Liver (tissue), 8 donors: ENCODE measurements at regions not wholly inside any gene's neighbourhood (a gene's known extent, or its start where the extent isn't known, plus 50 kb on each side); places are given as distances from the start of the nearest gene placed in this dataset.
"Not testable (repeated sequence)": the region's sequence is repeated elsewhere in the genome, so short reads cannot be mapped to it uniquely, and the experiment has no call there.

Source experiments
- DNase-seq: peaks from one replicate; pipeline ENCODE4 v3.0.0-alpha.2; 2017; ENCODE audit warnings: low spot score
- H3K27ac ChIP-seq, 2 donors: one replicate each; pipeline ENCODE4 v1.7.0; 2013; ENCODE audit warnings: inconsistent platforms in 2 of 2, low read length in 2 of 2, control low read depth in 1 of 2, low read depth in 1 of 2, mild to moderate bottlenecking in 1 of 2
- H3K27me3 ChIP-seq, 4 donors: one replicate each; pipeline versions ENCODE4 v1.6.1 to v1.7.0; 2013; ENCODE audit warnings: low read length in 3 of 4, inconsistent platforms in 1 of 4, mild to moderate bottlenecking in 1 of 4, moderate library complexity in 1 of 4; ENCODE audit not compliant: control insufficient read depth in 4 of 4, insufficient read depth in 4 of 4
- H3K36me3 ChIP-seq, 4 donors: one replicate each; pipeline versions ENCODE4 v1.6.1 to v1.7.0; 2013; ENCODE audit warnings: low read length in 3 of 4, mild to moderate bottlenecking in 3 of 4, low read depth in 1 of 4, moderate library complexity in 1 of 4; ENCODE audit not compliant: control insufficient read depth in 4 of 4, insufficient read depth in 3 of 4
- H3K4me1 ChIP-seq, 4 donors: one replicate each; pipeline versions ENCODE4 v1.6.1 to v1.7.0; 2013; ENCODE audit warnings: low read length in 3 of 4, mild to moderate bottlenecking in 3 of 4, moderate library complexity in 1 of 4; ENCODE audit not compliant: control insufficient read depth in 4 of 4, insufficient read depth in 4 of 4
- H3K4me3 ChIP-seq, 3 donors: one replicate each; pipeline versions ENCODE4 v1.6.1 to v1.7.0; 2013; ENCODE audit warnings: low read length in 3 of 3, control low read depth in 1 of 3, low read depth in 1 of 3, mild to moderate bottlenecking in 1 of 3
- H3K9ac ChIP-seq, 2 donors: one replicate each; pipeline ENCODE4 v1.7.0; 2013; ENCODE audit warnings: low read length in 2 of 2, mild to moderate bottlenecking in 2 of 2, moderate library complexity in 2 of 2, control low read depth in 1 of 2, low read depth in 1 of 2
- H3K9me3 ChIP-seq, 4 donors: one replicate each; pipeline versions ENCODE4 v1.6.1 to v1.7.0; 2013; ENCODE audit warnings: low read length in 3 of 4; ENCODE audit not compliant: control insufficient read depth in 4 of 4
- ATF3 ChIP-seq: IDR thresholded peaks from 2 replicates; pipeline ENCODE4 v1.6.1; 2016; ENCODE audit warnings: antibody characterized with exemption
- CTCF ChIP-seq: fragments of 150-350 bp; IDR thresholded peaks from 2 replicates; pipeline ENCODE4 v1.5.1; 2017; ENCODE audit warnings: improper control_type of control experiment, low read depth, low read length; ENCODE audit not compliant: missing input control
- EGR1 ChIP-seq, 2 donors: IDR thresholded peaks; 2 replicates each; pipeline ENCODE4 v1.6.1; 2016 to 2018; ENCODE audit warnings: antibody characterized with exemption in 2 of 2, low read depth in 2 of 2
- FOXA2 ChIP-seq: IDR thresholded peaks from 2 replicates; pipeline ENCODE4 v1.6.1; 2016; ENCODE audit warnings: antibody characterized with exemption
- GABPA ChIP-seq, 2 donors: IDR thresholded peaks in 1 of 2; conservative IDR thresholded peaks in 1 of 2; 2 replicates each; pipeline ENCODE4 v1.6.1; 2016; ENCODE audit warnings: antibody characterized with exemption in 2 of 2, mild to moderate bottlenecking in 1 of 2, moderate library complexity in 1 of 2
- HNF4A ChIP-seq, 2 donors: conservative IDR thresholded peaks; 2 replicates each; pipeline ENCODE4 v1.6.1; 2016; ENCODE audit warnings: antibody characterized with exemption in 2 of 2, mild to moderate bottlenecking in 2 of 2
- JUND ChIP-seq, 2 donors: IDR thresholded peaks; 2 replicates each; pipeline ENCODE4 v1.6.1; 2016; ENCODE audit warnings: antibody characterized with exemption in 2 of 2
- MAX ChIP-seq: IDR thresholded peaks from 2 replicates; pipeline ENCODE4 v1.6.1; 2016; ENCODE audit warnings: antibody characterized with exemption
- NR2F2 ChIP-seq: IDR thresholded peaks from 2 replicates; pipeline ENCODE4 v1.6.1; 2016; ENCODE audit warnings: antibody characterized with exemption
- REST ChIP-seq: IDR thresholded peaks from 2 replicates; pipeline ENCODE4 v1.6.1; 2016; ENCODE audit warnings: antibody characterized with exemption, mild to moderate bottlenecking
- RXRA ChIP-seq, 2 donors: IDR thresholded peaks; 2 replicates each; pipeline ENCODE4 v1.6.1; 2017 to 2018; ENCODE audit warnings: antibody characterized with exemption in 2 of 2, mild to moderate bottlenecking in 1 of 2
- SP1 ChIP-seq: IDR thresholded peaks from 2 replicates; pipeline ENCODE4 v1.6.1; 2018; ENCODE audit warnings: antibody characterized with exemption, mild to moderate bottlenecking
- TAF1 ChIP-seq: conservative IDR thresholded peaks from 2 replicates; pipeline ENCODE4 v1.6.1; 2016; ENCODE audit warnings: antibody characterized with exemption, mild to moderate bottlenecking
- YY1 ChIP-seq: IDR thresholded peaks from 2 replicates; pipeline ENCODE4 v1.6.1; 2016; ENCODE audit warnings: antibody characterized with exemption, mild to moderate bottlenecking
- ZBTB33 ChIP-seq: IDR thresholded peaks from 2 replicates; pipeline ENCODE4 v1.6.1; 2016; ENCODE audit warnings: antibody characterized with exemption
- WGBS: extraction: QIAGEN DNeasy Blood & Tissue Kit; methylation state at CpG from one replicate; pipeline ENCODE4 v1.1.7; 2013; 5-methylcytosine and 5-hydroxymethylcytosine counted together
- donor health status: healthy.
- donor health status: healthy.
- donor health status: healthy.
- donor health status: healthy.
- donor health status: healthy.

- no peak for DNase-seq
- Histone ChIP-seq H3K4me3 (no peak overlapping the region), H3K27me3 (no peaks in the 10 kb centered on the region), H3K4me1 (no peaks in the 10 kb centered on the region), H3K36me3 (no peaks in the 10 kb centered on the region), H3K9me3 (peaks cover 0 to 8% (median 0%) of the 10 kb centered on the region in 4 donors), H3K27ac (no peak overlapping the region), H3K9ac (no peak overlapping the region)
- TF ChIP-seq NR2F2 (no peak), RXRA (IDR thresholded peaks at IDR 0.05) (no peak), FOXA2 (no peak), ATF3 (no peak), GABPA (IDR thresholded peaks at IDR 0.05 in 1 of 2, conservative IDR thresholded peaks at IDR 0.05 in 1 of 2) (no peak)
- 94% methylated on average over 1 of the region's 1 CpG for WGBS
Observed at GRCh38 chr2:40020997-40021396, 241.9 kb upstream of the THUMPD2 start.

- no peak for TF ChIP-seq ATF3
- no peak for TF ChIP-seq REST
- TF ChIP-seq RXRA (IDR thresholded peaks at IDR 0.05), result no peak
- no peak for TF ChIP-seq JUND (IDR thresholded peaks at IDR 0.05)
- no peak for TF ChIP-seq ZBTB33
- TF ChIP-seq CTCF, result no peak
- no peak for TF ChIP-seq MAX
- no peak for TF ChIP-seq HNF4A (conservative IDR thresholded peaks at IDR 0.05)
- no peak for TF ChIP-seq FOXA2
- no peak for TF ChIP-seq GABPA (IDR thresholded peaks at IDR 0.05 in 1 of 2, conservative IDR thresholded peaks at IDR 0.05 in 1 of 2)
- no peak for TF ChIP-seq YY1
- TF ChIP-seq NR2F2, result no peak
- TF ChIP-seq TAF1, result no peak
- no peak for TF ChIP-seq EGR1 (IDR thresholded peaks at IDR 0.05; ENCODE audit: low read depth in 2 of 2)
- no peak for TF ChIP-seq SP1
- 33% methylated on average over 1 of the region's 1 CpG for WGBS
Observed at GRCh38 chr2:40016151-40016885, 237.3 kb upstream of the THUMPD2 start.

GRCh38 chr2:40013962-40014361 lies 234.9 kb upstream of the THUMPD2 start:
- not testable (repeated sequence) for H3K9ac ChIP-seq, H3K4me3 ChIP-seq, DNase-seq, H3K4me1 ChIP-seq, H3K36me3 ChIP-seq, H3K27ac ChIP-seq, H3K9me3 ChIP-seq, H3K27me3 ChIP-seq
- WGBS, result 91% methylated on average over 14 of the region's 17 CpGs

More at GRCh38 chr2:40016151-40016885, 237.3 kb upstream of the THUMPD2 start:
- Histone ChIP-seq H3K4me3 (no peak overlapping the region), H3K9ac (no peak overlapping the region), H3K4me1 (no peaks in the 10 kb centered on the region), H3K27ac (no peak overlapping the region), H3K27me3 (no peaks in the 10 kb centered on the region), H3K9me3 (peaks cover 0 to 6% (median 0%) of the 10 kb centered on the region in 4 donors), H3K36me3 (no peaks in the 10 kb centered on the region)
- no peak for DNase-seq
